HepG2 (cell line): ENCODE measurements at regions not wholly inside any gene's neighbourhood (a gene's known extent, or its start where the extent isn't known, plus 50 kb on each side); places are given as distances from the start of the nearest gene placed in this dataset.
A peak's percentile ranks its signal among the peaks of the same experiment; 100 is the strongest.

ENCODE experiments used
- ATAC-seq: fragments of 200-7000 bp; cut with Tn5 transposase; 3 replicates; pipeline ENCODE4 v1.9.1; 2020; ENCODE audit warnings: mild to moderate bottlenecking, moderate library complexity
- BruUV-seq: library from RNA; stranded (reverse); fragments of 400-500 nt; replicated peaks from 2 replicates; lab custom pipeline; 2021; lab: Mats Ljungman, UMichigan
- CTCF ChIA-PET: fragments of 300-600 bp; formaldehyde crosslinking; extraction: SDS; loops from one replicate; lab custom pipeline; 2021; ENCODE audit warnings: low total read pairs, inconsistent platforms, low intra/inter-chr PET ratio; lab: Yijun Ruan, JAX
- POLR2A ChIA-PET: fragments of 350-600 bp; sonication (Branson Sonifier 250); formaldehyde crosslinking; loops from one replicate; lab custom pipeline; 2020; ENCODE audit warnings: antibody characterized with exemption, inconsistent platforms; lab: Yijun Ruan, JAX
- DNase-seq: peaks from one replicate; pipeline ENCODE4 v3.0.0-alpha.2; 2015; ENCODE audit warnings: low spot score
- FAIRE-seq: peaks from 3 replicates; lab custom pipeline; 2011; peaks lifted over from hg19 to GRCh38; lab: Jason Lieb, UNC
- H2AFZ ChIP-seq: one replicate; pipeline ENCODE4 v1.6.1; 2011; ENCODE audit warnings: low read length, inconsistent platforms
- H3K27ac ChIP-seq: fragments of 300-600 bp; 3 replicates; pipeline ENCODE4 v1.8.0; 2011; ENCODE audit warnings: mixed run types, mild to moderate bottlenecking, mixed read lengths, low read length, inconsistent platforms; ENCODE audit not compliant: insufficient read depth; ENCODE audit errors: extremely low read length
- H3K27me3 ChIP-seq, 2 experiments: fragments of 200-600 bp in 1 of 2; 2 replicates in 1 of 2; 3 replicates in 1 of 2; pipeline versions ENCODE4 v1.6.0 to v1.8.0; 2011; ENCODE audit warnings: low read length in 2 of 2, mild to moderate bottlenecking in 2 of 2, moderate library complexity in 2 of 2, inconsistent platforms in 1 of 2; ENCODE audit not compliant: insufficient read depth in 2 of 2, control insufficient read depth in 1 of 2
- H3K36me3 ChIP-seq, 2 experiments: fragments of 200-600 bp in 1 of 2; replicated peaks in 1 of 2; 2 replicates in 1 of 2; 3 replicates in 1 of 2; pipeline versions ENCODE4 v1.5.1 to v1.8.0; 2011; ENCODE audit warnings: low read length in 2 of 2, inconsistent platforms in 1 of 2; ENCODE audit not compliant: insufficient read depth in 2 of 2, control insufficient read depth in 1 of 2
- H3K4me1 ChIP-seq: 2 replicates; pipeline ENCODE4 v1.5.1; 2012; ENCODE audit warnings: low read length, inconsistent platforms; ENCODE audit not compliant: insufficient read depth
- H3K4me2 ChIP-seq: 2 replicates; pipeline ENCODE4 v1.6.0; 2011; ENCODE audit warnings: low read depth, low read length, inconsistent platforms
- H3K4me3 ChIP-seq, 3 experiments: fragments of 200-600 bp in 1 of 3; sonication (generic), shearing (Covaris generic) in 1 of 3; replicated peaks in 1 of 3; 2 replicates each; pipeline ENCODE4 v1.5.1; 2011 to 2016; ENCODE audit warnings: low read length in 3 of 3, inconsistent platforms in 2 of 3, low read depth in 2 of 3, mild to moderate bottlenecking in 2 of 3, control low read depth in 1 of 3, mixed read lengths in 1 of 3; ENCODE audit not compliant: insufficient read depth in 1 of 3
- H3K79me2 ChIP-seq: one replicate; pipeline ENCODE4 v1.6.1; 2011; ENCODE audit warnings: low read length, inconsistent platforms; ENCODE audit not compliant: insufficient read depth
- H3K9ac ChIP-seq: 2 replicates; pipeline ENCODE4 v1.6.0; 2011; ENCODE audit warnings: mild to moderate bottlenecking, low read depth, low read length, inconsistent platforms; ENCODE audit not compliant: insufficient read depth
- H3K9me3 ChIP-seq: 2 replicates; pipeline ENCODE4 v1.5.1; 2012; ENCODE audit warnings: mild to moderate bottlenecking, low read length
- H4K20me1 ChIP-seq: 2 replicates; pipeline ENCODE4 v1.6.0; 2011; ENCODE audit warnings: inconsistent platforms, mild to moderate bottlenecking, low read length, moderate library complexity; ENCODE audit not compliant: insufficient read depth
- BCL6 ChIP-seq: IDR thresholded peaks from 2 replicates; pipeline ENCODE4 v1.6.1; 2016; ENCODE audit warnings: missing genetic modification reagents, missing compliant biosample characterization
- EZH2 ChIP-seq: conservative IDR thresholded peaks from 2 replicates; pipeline ENCODE4 v1.6.1; 2012; ENCODE audit warnings: mild to moderate bottlenecking, low read depth, low read length, moderate library complexity
- KLF13 ChIP-seq: sonication (generic); formaldehyde crosslinking; IDR thresholded peaks from 2 replicates; pipeline ENCODE4 v1.4.0; 2020; ENCODE audit warnings: mild to moderate bottlenecking, missing genetic modification reagents
- MIXL1 ChIP-seq: IDR thresholded peaks from 2 replicates; pipeline ENCODE4 v1.6.1; 2016
- MTF2 ChIP-seq: sonication (generic); formaldehyde crosslinking; IDR thresholded peaks from 2 replicates; pipeline ENCODE4 v1.5.0; 2020; ENCODE audit warnings: missing genetic modification reagents, borderline replicate concordance
- RNF2 ChIP-seq: fragments of 450-650 bp; conservative IDR thresholded peaks from 2 replicates; pipeline ENCODE4 v1.6.1; 2016; ENCODE audit warnings: low read depth
- SKIL ChIP-seq: sonication (generic); formaldehyde crosslinking; IDR thresholded peaks from 2 replicates; pipeline ENCODE4 v1.8.0; 2022; ENCODE audit warnings: missing genetic modification reagents, mild to moderate bottlenecking, moderate library complexity, borderline replicate concordance
- TP53 ChIP-seq: sonication (generic); formaldehyde crosslinking; conservative IDR thresholded peaks from 2 replicates; pipeline ENCODE4 v1.4.0; 2020; ENCODE audit warnings: missing genetic modification reagents
- ZKSCAN5 ChIP-seq: sonication (generic); formaldehyde crosslinking; IDR thresholded peaks from 2 replicates; pipeline ENCODE4 v1.5.1; 2020; ENCODE audit warnings: mild to moderate bottlenecking, missing genetic modification reagents
- ZNF17 ChIP-seq: sonication (generic); formaldehyde crosslinking; IDR thresholded peaks from 2 replicates; pipeline ENCODE4 v1.5.0; 2020; ENCODE audit warnings: mild to moderate bottlenecking, missing genetic modification reagents
- ZNF292 ChIP-seq: sonication (generic); formaldehyde crosslinking; IDR thresholded peaks from 2 replicates; pipeline ENCODE4 v1.8.1; 2022; ENCODE audit warnings: mild to moderate bottlenecking, low read depth, missing genetic modification reagents, borderline replicate concordance
- ZNF329 ChIP-seq: sonication (generic); formaldehyde crosslinking; IDR thresholded peaks from 2 replicates; pipeline ENCODE4 v1.9.0; 2021; ENCODE audit warnings: low read depth, mild to moderate bottlenecking, missing genetic modification reagents
- ZNF333 ChIP-seq: sonication (generic); formaldehyde crosslinking; IDR thresholded peaks from 2 replicates; pipeline ENCODE4 v1.4.0; 2020; ENCODE audit warnings: mild to moderate bottlenecking, missing genetic modification reagents, borderline replicate concordance
- ZNF512 ChIP-seq: sonication (generic); formaldehyde crosslinking; IDR thresholded peaks from 2 replicates; pipeline ENCODE4 v1.4.0; 2020; ENCODE audit warnings: mild to moderate bottlenecking, missing genetic modification reagents
- WGBS: methylation state at CpG from one replicate; pipeline ENCODE4 v1.1.6; 2017; ENCODE audit warnings: low lambda C conversion rate; 5-methylcytosine and 5-hydroxymethylcytosine counted together
- in situ Hi-C: cut with HindIII; loops from 2 replicates; pipeline ENCODE4 v1.10.0; 2017; ENCODE audit warnings: low pct_unique_long_range_greater_than_20kb; ENCODE audit not compliant: extremely low pct_ligation_motif_present
- intact Hi-C: fragments of 100-400 bp; cut with micrococcal nuclease; formaldehyde crosslinking; loops from one replicate; pipeline ENCODE4 v1.10.0; 2022; ENCODE audit not compliant: unreplicated experiment
- TF ChIP-seq, protein P1 (sequence below): sonication (generic); IDR thresholded peaks from 2 replicates; pipeline ENCODE4 v1.6.1; 2016; ENCODE audit warnings: low read depth, borderline replicate concordance

- H3K4me1 ChIP-seq: no peaks in the 10 kb centered on the region
- CTCF ChIA-PET: no interaction called here
- DNase-seq: peak; percentile 25
Measured at GRCh38 chr6:113122060-113122459, 735.1 kb upstream of the MARCKS start.

DNA sequence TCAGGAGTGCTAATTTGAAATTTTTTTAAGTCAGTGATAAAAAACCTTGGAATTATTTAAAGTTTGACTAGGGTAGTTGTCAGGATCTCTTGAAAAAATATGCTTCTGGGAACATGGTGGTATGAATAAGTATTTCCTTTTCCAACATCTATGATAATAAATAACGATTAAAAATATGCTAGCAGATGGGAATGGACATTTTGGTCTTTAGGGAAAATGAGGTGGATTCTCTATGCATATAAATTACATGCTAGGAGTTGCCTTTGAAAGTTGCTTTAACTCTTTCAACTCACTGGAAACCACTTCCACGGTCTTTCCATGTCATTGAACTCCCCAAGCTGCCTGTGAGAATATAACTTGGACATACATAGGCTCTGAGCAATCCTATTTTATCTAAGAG lies 731.5 kb upstream of the MARCKS start:
- 0% methylated on average over 2 of the region's 2 CpGs for whole genome bisulfite sequencing
- Histone ChIP-seq H4K20me1 (no peaks in the 10 kb centered on the region), H3K9me3 (no peaks in the 10 kb centered on the region), H3K79me2 (no peaks in the 10 kb centered on the region), H3K4me1 (no peaks in the 10 kb centered on the region), H3K27me3 (no peaks in the 10 kb centered on the region), H3K27ac (no peak overlapping the region), H2AFZ (no peak overlapping the region), H3K36me3 (no peaks in the 10 kb centered on the region), H3K4me2 (no peak overlapping the region), H3K4me3 (no peak overlapping the region), H3K9ac (no peak overlapping the region)
- ChIA-PET POLR2A (no interaction called here), CTCF (no interaction called here)
- no TSS peak for BruUV-seq
- FAIRE-seq (no peak), ATAC-seq (no peak), DNase-seq (no peak)
- intact Hi-C loops: no loop called here
- in situ Hi-C loops: no loop called here
- TF ChIP-seq KLF13 (CRISPR knock-in tag): no peak
- no peak for TF ChIP-seq SKIL
- TF ChIP-seq ZKSCAN5: no peak
- TF ChIP-seq ZNF329 (CRISPR knock-in tag): no peak
- TF ChIP-seq BCL6 (CRISPR knock-in tag): no peak
- TF ChIP-seq TP53 (CRISPR knock-in tag): no peak
- TF ChIP-seq, protein P1, sequence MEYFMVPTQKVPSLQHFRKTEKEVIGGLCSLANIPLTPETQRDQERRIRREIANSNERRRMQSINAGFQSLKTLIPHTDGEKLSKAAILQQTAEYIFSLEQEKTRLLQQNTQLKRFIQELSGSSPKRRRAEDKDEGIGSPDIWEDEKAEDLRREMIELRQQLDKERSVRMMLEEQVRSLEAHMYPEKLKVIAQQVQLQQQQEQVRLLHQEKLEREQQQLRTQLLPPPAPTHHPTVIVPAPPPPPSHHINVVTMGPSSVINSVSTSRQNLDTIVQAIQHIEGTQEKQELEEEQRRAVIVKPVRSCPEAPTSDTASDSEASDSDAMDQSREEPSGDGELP: no peak
- no peak for TF ChIP-seq EZH2
- TF ChIP-seq ZNF292 (CRISPR knock-in tag): no peak

More at GRCh38 chr6:113122060-113122459, 735.1 kb upstream of the MARCKS start:
- Histone ChIP-seq H3K4me2 (no peak overlapping the region), H3K4me3 (no peak overlapping the region), H3K27me3 (no peaks in the 10 kb centered on the region), H3K9ac (no peak overlapping the region), H3K36me3 (no peaks in the 10 kb centered on the region), H3K9me3 (no peaks in the 10 kb centered on the region), H4K20me1 (no peaks in the 10 kb centered on the region), H3K27ac (no peak overlapping the region), H2AFZ (no peak overlapping the region), H3K79me2 (no peaks in the 10 kb centered on the region)
- ATAC-seq (no peak; the same call in 2 of the 3 replicates), FAIRE-seq (no peak)
- in situ Hi-C loops (no loop called here), intact Hi-C loops (no loop called here)
- BruUV-seq: no TSS peak
- 5% methylated on average over 1 of the region's 1 CpG for WGBS
- POLR2A ChIA-PET: no interaction called here
- TF ChIP-seq MIXL1 (CRISPR knock-in tag): no peak
- no peak for TF ChIP-seq MTF2
- TF ChIP-seq TP53 (CRISPR knock-in tag): no peak
- TF ChIP-seq RNF2: no peak
- no peak for TF ChIP-seq ZNF17
- TF ChIP-seq ZNF512 (CRISPR knock-in tag): no peak
- TF ChIP-seq ZNF333 (CRISPR knock-in tag): no peak
